Esophagus (tissue), 2 donors: ENCODE measurements at regions not wholly inside any gene's neighbourhood (a gene's known extent, or its start where the extent isn't known, plus 50 kb on each side); places are given as distances from the start of the nearest gene placed in this dataset.

ENCODE experiments used
- H3K27ac ChIP-seq, 2 donors: one replicate each; pipeline ENCODE4 v1.5.1; 2013; ENCODE audit warnings: low read depth in 2 of 2, mild to moderate bottlenecking in 2 of 2, inconsistent platforms in 1 of 2, low read length in 1 of 2, moderate library complexity in 1 of 2
- H3K27me3 ChIP-seq, 2 donors: one replicate each; pipeline ENCODE4 v1.6.1; 2013; ENCODE audit warnings: low read length in 2 of 2, control low read depth in 1 of 2, mild to moderate bottlenecking in 1 of 2; ENCODE audit not compliant: insufficient read depth in 2 of 2, control insufficient read depth in 1 of 2
- H3K36me3 ChIP-seq, 2 donors: one replicate each; pipeline ENCODE4 v1.6.1; 2013; ENCODE audit warnings: low read length in 1 of 2; ENCODE audit not compliant: control insufficient read depth in 2 of 2, insufficient read depth in 2 of 2
- H3K4me1 ChIP-seq, 2 donors: one replicate each; pipeline ENCODE4 v1.6.1; 2013; ENCODE audit warnings: low read length in 1 of 2; ENCODE audit not compliant: control insufficient read depth in 2 of 2, insufficient read depth in 2 of 2
- H3K4me3 ChIP-seq, 2 donors: one replicate each; pipeline ENCODE4 v1.5.1; 2013; ENCODE audit warnings: low read length in 2 of 2, mild to moderate bottlenecking in 2 of 2, low read depth in 1 of 2, moderate library complexity in 1 of 2
- H3K9me3 ChIP-seq, 2 donors: one replicate each; pipeline ENCODE4 v1.6.1; 2013; ENCODE audit warnings: mild to moderate bottlenecking in 2 of 2, low read depth in 1 of 2, low read length in 1 of 2, moderate library complexity in 1 of 2; ENCODE audit not compliant: control insufficient read depth in 2 of 2, insufficient read depth in 1 of 2
- WGBS, 2 donors: extraction: QIAGEN DNeasy Blood & Tissue Kit; methylation state at CpG; one replicate each; pipeline ENCODE4 v1.1.7; 2013; 5-methylcytosine and 5-hydroxymethylcytosine counted together
- donor health status: healthy with polysubstance abuse.
- donor health status: Bipolar disorder and iron deficiency.

DNA sequence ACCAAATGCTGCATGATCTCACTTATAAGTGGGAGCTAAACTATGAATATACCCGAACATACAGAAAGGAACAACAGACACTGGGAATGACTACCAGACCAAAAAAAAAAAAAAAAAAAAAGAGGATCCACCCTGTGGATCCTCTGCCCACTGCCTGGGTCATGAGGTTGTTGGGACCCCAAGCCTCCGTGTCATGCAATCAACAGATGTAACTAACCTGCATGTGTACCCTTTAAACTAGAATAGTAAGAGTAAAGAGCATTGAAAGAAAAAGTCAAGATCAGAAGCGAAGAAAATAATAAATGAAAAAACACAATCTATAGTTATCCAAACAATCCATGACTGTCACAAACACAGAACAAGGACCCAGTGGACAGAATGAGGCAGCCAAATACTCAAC, 109.5 kb upstream of the TOP3B start:
- H3K4me3 ChIP-seq, result no peak overlapping the region
- H3K4me1 ChIP-seq, result no peaks in the 10 kb centered on the region
- H3K9me3 ChIP-seq, result no peaks in the 10 kb centered on the region
- no peaks in the 10 kb centered on the region for H3K36me3 ChIP-seq
- H3K27me3 ChIP-seq, result peaks cover 0 to 3% of the 10 kb centered on the region in 2 donors
- no peak overlapping the region for H3K27ac ChIP-seq
- 71 to 91% methylated on average over 3 of the region's 3 CpGs for WGBS, 2 donors

DNA sequence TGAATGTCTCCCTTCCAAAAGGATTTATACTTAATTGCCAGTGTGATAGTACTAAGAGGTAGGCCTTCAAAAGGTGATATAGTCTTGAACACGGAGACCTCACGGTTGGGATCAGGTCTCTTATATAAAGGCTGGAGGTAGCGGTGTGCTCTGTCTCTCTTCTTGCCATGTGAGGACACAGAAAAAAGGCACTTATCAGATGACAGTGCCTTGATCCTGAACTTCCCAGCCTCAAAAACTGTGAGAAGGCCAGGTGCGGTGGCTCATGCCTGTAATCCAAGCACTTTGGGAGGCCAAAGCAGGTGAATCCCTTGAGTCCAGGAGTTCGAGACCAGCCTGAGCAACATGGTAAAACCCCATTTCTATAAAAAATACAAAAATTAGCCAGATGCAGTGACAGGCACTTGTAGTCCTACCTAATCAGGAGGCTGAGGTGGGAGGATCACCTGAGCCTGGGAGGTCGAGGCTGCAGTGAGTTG, 108.9 kb upstream of the TOP3B start:
- H3K27ac ChIP-seq, result no peak overlapping the region
- H3K9me3 ChIP-seq, result no peaks in the 10 kb centered on the region
- no peak overlapping the region for H3K4me3 ChIP-seq
- H3K4me1 ChIP-seq, result no peaks in the 10 kb centered on the region
- H3K36me3 ChIP-seq, result no peaks in the 10 kb centered on the region
- 85 to 88% methylated on average over 6 of the region's 6 CpGs for WGBS, 2 donors
- peaks cover 0 to 3% of the 10 kb centered on the region in 2 donors for H3K27me3 ChIP-seq

DNA sequence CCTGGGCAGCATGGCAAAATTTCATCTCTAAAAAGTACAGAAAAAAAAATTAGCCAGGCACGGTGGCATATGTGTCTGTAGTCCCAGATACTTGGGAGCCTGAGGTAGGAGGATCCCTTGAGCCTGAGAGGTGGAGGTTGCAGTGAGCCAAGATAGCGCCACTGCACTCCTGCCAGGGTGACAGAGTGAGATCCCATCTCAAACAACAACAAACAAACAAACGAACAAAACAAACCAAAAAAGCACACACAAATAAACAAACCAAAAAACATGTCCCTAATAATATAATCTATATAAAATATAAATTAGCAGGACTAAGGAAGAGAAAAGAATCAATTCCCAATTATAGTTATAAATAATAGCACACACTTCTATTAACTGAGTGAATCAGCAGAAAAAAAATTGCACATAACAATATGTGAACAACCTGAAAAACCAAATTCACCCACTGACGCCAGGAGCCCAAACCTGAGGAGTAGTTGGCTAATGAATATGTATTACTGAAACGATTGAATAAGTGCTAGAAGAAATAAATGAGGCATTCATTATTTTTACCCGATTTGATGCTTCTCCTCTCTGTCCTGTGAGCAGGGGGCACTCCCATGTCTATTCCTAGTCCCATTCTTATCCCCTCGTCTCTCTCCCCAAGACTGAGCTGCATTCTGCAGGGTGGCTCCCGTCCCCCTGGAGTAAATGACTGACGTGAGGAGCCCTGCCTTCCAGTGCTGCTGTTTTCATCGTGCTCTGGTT, 108.2 kb upstream of the TOP3B start:
- Histone ChIP-seq H3K4me1 (no peaks in the 10 kb centered on the region), H3K27me3 (no peaks in the 10 kb centered on the region), H3K27ac (no peak overlapping the region), H3K9me3 (no peaks in the 10 kb centered on the region), H3K4me3 (no peak overlapping the region), H3K36me3 (no peaks in the 10 kb centered on the region)
- 58 to 65% methylated on average over 10 of the region's 10 CpGs for whole genome bisulfite sequencing, 2 donors

DNA sequence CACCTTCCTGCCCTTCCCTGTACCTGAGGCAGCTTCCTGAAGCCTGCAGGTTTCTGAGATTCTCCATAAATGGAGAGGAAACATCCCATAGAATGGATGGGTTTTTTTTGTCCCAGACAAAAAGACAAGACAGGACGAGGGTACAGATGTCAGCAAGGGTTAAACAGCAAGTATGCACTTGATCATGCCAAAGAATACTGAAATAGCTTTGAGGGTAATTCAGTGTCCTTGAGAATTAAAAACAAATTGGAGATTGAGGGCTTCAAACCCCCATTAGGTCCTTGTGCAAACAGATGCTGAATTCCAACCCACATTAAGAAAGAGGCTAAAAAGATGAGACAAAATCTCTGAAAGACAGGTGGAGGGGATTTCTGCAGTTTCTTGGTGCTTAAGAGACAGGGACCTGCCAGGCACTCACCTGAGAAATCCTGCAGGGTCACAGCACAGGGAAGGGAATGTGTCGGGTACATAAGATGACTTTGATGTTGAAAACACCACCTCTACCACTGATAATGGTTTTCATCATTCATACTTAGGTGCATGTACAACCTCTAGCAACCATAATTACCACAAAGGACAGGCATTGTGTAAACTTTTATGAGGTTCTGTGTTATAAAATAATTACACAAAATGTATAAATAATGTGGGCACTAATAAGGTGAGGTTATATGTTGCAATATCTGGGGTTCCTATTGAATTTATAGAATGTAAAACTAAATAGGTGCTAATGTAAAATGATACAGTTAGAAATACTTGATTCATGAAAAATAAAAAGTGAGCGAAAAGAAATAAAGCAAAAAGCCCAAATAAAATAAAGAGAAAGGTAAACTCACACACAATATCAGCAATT, 107.1 kb upstream of the TOP3B start:
- WGBS, 2 donors, result 55% methylated on average over 3 of the region's 3 CpGs
- no peak overlapping the region for H3K27ac ChIP-seq
- no peaks in the 10 kb centered on the region for H3K27me3 ChIP-seq
- H3K36me3 ChIP-seq, result no peaks in the 10 kb centered on the region
- H3K4me3 ChIP-seq, result no peak overlapping the region
- no peaks in the 10 kb centered on the region for H3K9me3 ChIP-seq
- no peaks in the 10 kb centered on the region for H3K4me1 ChIP-seq

DNA sequence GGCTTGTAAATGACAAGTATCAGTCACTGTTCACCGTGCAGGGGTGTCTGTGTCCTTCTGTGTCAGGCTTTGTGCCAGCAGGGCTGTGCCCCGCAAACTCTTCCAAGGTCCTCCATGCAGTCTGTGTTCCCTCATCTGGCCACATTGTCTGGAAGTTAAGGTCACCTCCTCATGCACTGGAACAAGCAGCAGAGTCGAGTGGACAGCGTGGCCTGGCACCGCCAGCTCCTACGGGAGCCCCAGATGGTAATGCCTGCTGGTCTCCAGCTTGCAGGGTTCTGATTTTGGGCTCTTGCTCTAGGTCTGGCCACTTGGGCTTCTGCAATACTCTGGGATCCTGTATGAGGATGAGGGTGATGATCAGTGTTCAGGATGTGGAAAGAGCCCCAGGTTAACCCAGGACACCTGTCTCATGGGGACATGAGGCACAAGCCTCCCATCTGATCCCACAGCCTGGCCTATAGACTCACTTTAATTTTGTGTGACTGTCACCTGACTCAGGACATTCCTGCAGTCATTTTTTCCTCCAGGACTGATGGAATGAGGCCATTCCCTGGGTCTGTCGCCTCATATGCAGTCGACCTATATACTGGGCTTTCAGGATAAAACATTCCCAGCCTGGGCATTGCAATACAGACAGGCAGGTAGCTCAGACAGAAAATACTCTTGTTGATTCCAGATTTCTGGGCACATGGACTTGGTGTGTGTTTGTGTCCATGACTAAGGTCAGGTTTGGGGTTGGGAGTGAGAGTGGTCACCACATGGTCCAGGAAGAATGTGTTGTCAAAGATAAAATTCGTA, 106.3 kb upstream of the TOP3B start:
- H3K27me3 ChIP-seq, result no peaks in the 10 kb centered on the region
- no peaks in the 10 kb centered on the region for H3K9me3 ChIP-seq
- WGBS, 2 donors, result 67 to 74% methylated on average over 9 of the region's 9 CpGs
- no peak overlapping the region for H3K4me3 ChIP-seq
- no peak overlapping the region for H3K27ac ChIP-seq
- no peaks in the 10 kb centered on the region for H3K4me1 ChIP-seq
- no peaks in the 10 kb centered on the region for H3K36me3 ChIP-seq

DNA sequence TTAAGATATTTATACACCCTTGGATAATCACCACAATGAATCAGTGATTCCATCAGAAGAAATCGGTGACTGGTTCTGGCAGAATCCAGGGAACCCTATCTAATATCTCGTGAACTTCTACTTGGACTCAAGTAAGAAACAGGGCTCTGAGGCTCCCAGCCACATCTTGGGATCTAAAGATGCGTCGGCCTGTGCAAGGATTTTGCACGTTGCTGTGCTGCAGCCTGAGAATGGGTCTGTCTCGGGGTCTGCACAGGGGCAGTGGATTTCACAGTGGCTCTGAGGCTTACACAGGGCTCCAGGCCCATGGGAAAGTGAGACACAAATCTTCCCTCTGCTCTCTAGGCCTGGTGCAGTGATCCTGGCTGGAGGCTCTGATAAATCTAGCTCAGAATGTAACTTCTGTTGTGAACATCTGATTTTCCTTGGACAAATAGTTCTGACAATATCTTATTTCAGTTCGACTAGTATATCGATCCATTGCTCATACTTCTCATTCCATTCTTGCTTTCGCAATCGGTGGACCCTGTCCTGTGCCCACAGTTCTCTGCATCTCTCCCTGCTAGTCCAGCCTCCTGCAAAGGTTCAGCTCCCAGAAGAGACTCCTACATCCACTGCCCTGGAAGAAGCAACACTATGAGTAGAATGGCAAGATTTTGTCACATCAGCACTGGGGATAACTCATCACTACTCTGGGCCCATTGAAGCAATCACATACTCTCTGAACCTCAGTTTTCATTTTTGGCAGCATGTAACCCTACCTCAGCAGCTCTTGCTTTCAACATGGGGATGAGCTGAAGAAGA, 105.5 kb upstream of the TOP3B start:
- WGBS, 2 donors, result 83 to 89% methylated on average over 10 of the region's 10 CpGs
- H3K36me3 ChIP-seq, result no peaks in the 10 kb centered on the region
- no peaks in the 10 kb centered on the region for H3K27me3 ChIP-seq
- no peaks in the 10 kb centered on the region for H3K9me3 ChIP-seq
- H3K27ac ChIP-seq, result no peak overlapping the region
- H3K4me3 ChIP-seq, result no peak overlapping the region
- H3K4me1 ChIP-seq, result no peaks in the 10 kb centered on the region

DNA sequence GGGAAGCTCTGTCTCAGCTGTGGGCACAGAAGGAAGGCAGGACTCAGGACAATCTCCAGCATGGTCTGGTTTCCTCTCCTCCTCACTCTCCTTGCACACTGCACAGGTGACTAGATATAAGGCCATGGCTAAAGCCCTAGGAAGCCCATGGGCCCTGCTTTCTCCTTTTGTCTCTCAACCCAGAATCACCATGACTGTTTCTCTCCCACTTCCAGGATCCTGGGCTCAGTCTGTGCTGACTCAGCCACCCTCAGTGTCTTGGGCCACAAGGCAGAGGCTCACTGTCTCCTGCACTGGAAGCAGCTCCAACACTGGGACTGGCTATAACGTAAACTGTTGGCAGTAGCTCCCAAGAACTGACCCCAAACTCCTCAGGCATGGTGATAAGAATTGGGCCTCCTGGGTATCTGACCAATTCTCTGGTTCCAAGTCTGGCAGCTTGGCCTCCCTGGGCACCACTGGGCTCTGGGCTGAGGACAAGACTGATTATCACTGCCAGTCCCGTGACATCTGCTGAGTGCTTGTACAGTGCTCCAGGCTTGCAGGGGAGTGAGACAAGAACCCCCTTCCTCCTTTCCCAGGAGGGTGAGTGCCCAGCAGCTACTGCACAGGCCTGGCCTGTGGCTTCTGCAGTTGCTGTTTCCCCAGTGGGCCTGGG, 104.0 kb upstream of the TOP3B start:
- Histone ChIP-seq H3K4me3 (no peak overlapping the region), H3K27me3 (no peaks in the 10 kb centered on the region), H3K27ac (no peak overlapping the region), H3K36me3 (no peaks in the 10 kb centered on the region), H3K4me1 (no peaks in the 10 kb centered on the region), H3K9me3 (no peaks in the 10 kb centered on the region)
- 78% methylated on average over 2 of the region's 2 CpGs for WGBS, 2 donors

DNA sequence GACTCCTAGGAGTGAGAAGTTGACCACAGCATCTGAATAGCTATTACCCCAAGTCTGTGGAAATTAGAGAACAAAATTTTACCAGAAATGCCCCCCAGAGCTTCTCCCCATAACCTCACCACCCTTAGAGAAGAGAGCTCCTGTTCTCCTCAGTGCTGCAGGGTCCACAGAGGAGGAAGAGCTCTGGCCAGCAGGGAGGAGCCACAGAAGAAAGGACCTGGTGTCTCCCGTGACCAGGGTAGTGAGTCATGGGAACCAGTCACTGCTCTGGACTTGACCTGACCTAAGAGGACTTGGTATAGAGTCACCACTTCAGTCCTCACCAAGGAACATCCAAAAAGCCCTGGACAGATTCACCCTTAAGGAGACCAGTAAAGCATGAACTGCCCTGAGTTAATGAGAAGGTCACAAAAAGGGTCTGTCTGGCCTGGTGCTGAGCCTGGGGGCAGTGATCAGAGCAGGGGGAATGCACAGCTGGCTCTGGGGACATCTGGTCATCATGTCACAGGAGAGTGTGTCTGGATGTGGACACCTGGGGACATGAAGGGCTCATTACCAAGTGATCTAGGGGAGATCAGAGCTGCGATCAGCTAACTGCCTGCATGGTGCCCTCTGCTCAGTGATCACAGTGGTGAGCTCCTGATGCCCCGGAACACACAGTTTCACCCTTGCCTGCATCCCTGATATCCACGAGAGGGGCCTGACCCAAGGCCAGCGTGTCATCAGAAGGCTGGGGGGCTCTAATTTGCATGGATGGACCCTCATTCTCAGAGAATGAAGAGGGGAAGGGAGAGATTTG, 103.3 kb upstream of the TOP3B start:
- no peaks in the 10 kb centered on the region for H3K4me1 ChIP-seq
- no peak overlapping the region for H3K27ac ChIP-seq
- H3K36me3 ChIP-seq, result no peaks in the 10 kb centered on the region
- WGBS, 2 donors, result 59 to 71% methylated on average over 5 of the region's 5 CpGs
- no peaks in the 10 kb centered on the region for H3K27me3 ChIP-seq
- H3K9me3 ChIP-seq, result no peaks in the 10 kb centered on the region
- H3K4me3 ChIP-seq, result no peak overlapping the region
